ENCODE measurements at regions not wholly inside any gene's neighbourhood (a gene's known extent, or its start where the extent isn't known, plus 50 kb on each side); places are given as distances from the start of the nearest gene placed in this dataset.

DNA sequence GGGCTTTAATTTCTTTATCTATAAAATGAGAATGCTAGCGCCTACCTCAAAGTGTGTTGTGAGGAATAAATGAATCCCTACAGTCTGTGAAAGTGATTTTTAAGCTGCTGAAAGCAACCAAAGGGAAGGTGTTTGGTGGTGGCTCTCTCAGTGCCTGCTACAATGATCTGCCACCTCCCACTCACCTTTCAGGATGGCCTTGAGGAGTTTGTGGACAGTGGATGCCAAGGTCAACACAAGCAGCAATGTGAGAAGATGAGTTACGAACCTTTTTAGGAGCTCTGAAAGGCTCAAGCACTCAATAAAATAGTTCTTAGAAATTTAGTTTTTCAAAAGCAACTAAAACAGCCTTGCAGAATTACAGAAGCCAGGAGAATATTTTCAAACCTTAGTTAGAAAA, 176.6 kb upstream of the DPT start:
- DNase-seq (ENCODE audit: insufficient read length, low spot score) (no peak), FAIRE-seq (no peak)
- TF ChIP-seq PAX5 (IDR thresholded peaks at IDR 0.05; ENCODE audit: insufficient read depth, low read length, severe bottlenecking) (no peak), SPI1 (IDR thresholded peaks at IDR 0.05; ENCODE audit: low read depth, low read length) (no peak), POU2F2 (IDR thresholded peaks at IDR 0.05; ENCODE audit: low read depth, low read length) (no peak), POLR2A (IDR thresholded peaks at IDR 0.05; ENCODE audit: low read depth, low read length) (no peak), TAF1 (IDR thresholded peaks at IDR 0.05; ENCODE audit: low read depth, low read length) (no peak), POLR2AphosphoS5 (IDR thresholded peaks at IDR 0.05; ENCODE audit: low read depth, low read length) (no peak)

DNA sequence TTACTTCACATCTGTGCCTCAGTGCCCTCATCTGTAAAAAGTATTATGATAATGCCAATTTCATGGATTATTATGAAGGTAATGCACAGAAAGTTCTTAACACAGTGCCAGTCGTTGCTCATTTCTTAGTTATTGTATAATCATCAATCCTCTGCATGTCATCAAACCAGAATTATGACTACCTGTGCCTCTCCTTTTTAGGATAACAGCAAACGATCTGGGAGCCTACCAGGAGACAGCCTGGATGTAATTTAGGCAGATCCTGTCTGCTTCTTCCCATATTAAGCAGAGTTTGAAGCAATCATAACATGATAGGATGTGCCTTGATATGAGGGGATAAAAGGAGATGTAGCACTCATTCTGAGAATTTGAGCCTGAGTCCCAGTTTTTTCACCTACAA, 177.4 kb upstream of the DPT start:
- FAIRE-seq, result no peak
- TF ChIP-seq POLR2AphosphoS5 (IDR thresholded peaks at IDR 0.05; ENCODE audit: low read depth, low read length) (no peak), SPI1 (IDR thresholded peaks at IDR 0.05; ENCODE audit: low read depth, low read length) (no peak), TAF1 (IDR thresholded peaks at IDR 0.05; ENCODE audit: low read depth, low read length) (no peak), POU2F2 (IDR thresholded peaks at IDR 0.05; ENCODE audit: low read depth, low read length) (no peak), PAX5 (IDR thresholded peaks at IDR 0.05; ENCODE audit: insufficient read depth, low read length, severe bottlenecking) (no peak), POLR2A (IDR thresholded peaks at IDR 0.05; ENCODE audit: low read depth, low read length) (no peak)

DNA sequence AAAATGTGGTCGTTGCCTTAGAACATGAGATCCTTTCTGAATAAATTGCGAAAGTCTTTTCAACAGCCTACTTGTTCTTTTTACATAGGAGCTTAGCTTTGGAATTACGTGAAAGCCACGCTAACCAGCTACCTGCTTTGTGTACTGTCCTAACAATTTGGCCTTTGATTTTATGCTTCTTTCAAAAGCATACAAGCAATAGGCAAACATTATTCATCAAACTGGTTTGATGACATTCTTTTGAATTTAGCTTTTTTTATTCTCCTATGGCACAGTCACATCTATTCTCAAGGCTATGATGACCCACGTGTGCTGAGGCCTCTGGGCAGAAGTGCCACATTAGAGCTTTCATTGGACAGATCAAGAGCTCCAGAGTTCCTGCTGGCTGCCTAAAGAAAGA, 178.0 kb upstream of the DPT start:
- TF ChIP-seq PAX5 (IDR thresholded peaks at IDR 0.05; ENCODE audit: insufficient read depth, low read length, severe bottlenecking) (no peak), TAF1 (IDR thresholded peaks at IDR 0.05; ENCODE audit: low read depth, low read length) (no peak), POLR2A (IDR thresholded peaks at IDR 0.05; ENCODE audit: low read depth, low read length) (no peak), SPI1 (IDR thresholded peaks at IDR 0.05; ENCODE audit: low read depth, low read length) (no peak), POU2F2 (IDR thresholded peaks at IDR 0.05; ENCODE audit: low read depth, low read length) (no peak), POLR2AphosphoS5 (IDR thresholded peaks at IDR 0.05; ENCODE audit: low read depth, low read length) (no peak)
- FAIRE-seq (no peak), DNase-seq (ENCODE audit: insufficient read length, low spot score) (no peak)

More for the DNA sequence above, 177.4 kb upstream of the DPT start:
- DNase-seq (ENCODE audit: insufficient read length, low spot score), result no peak

DNA sequence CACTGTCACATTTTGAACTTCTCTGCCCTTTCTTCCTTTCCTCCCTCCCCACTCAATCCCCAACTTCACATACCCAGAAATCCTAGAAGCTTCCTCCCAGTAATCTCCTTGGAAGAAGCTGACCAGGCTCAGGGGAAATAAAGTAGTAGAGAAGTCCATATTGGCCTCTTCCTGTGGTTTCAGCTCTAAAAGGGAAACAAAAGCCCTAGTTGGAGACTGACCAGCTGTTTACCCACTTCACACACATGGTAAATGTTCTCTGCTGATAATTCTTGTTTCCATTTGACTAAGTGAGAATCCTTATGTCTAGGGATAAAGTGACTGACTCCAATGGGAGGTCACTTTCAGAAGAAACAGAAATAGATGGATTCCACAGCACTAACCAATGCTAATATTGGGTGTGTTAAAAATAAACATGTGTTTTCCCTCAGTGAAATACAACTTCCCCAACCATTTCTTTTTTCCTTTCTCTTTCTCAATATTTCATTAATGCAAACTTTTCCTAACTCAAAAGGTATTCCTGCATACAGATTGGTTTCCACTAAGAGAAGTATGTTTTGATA, 178.9 kb upstream of the DPT start:
- DNase-seq (ENCODE audit: insufficient read length, low spot score) (no peak), FAIRE-seq (no peak)
- no peak for TF ChIP-seq POU2F2 (IDR thresholded peaks at IDR 0.05; ENCODE audit: low read depth, low read length)
- no peak for TF ChIP-seq POLR2A (IDR thresholded peaks at IDR 0.05; ENCODE audit: low read depth, low read length)
- TF ChIP-seq SPI1 (IDR thresholded peaks at IDR 0.05; ENCODE audit: low read depth, low read length), result no peak
- TF ChIP-seq POLR2AphosphoS5 (IDR thresholded peaks at IDR 0.05; ENCODE audit: low read depth, low read length), result no peak
- TF ChIP-seq PAX5 (IDR thresholded peaks at IDR 0.05; ENCODE audit: insufficient read depth, low read length, severe bottlenecking), result no peak
- no peak for TF ChIP-seq TAF1 (IDR thresholded peaks at IDR 0.05; ENCODE audit: low read depth, low read length)

DNA sequence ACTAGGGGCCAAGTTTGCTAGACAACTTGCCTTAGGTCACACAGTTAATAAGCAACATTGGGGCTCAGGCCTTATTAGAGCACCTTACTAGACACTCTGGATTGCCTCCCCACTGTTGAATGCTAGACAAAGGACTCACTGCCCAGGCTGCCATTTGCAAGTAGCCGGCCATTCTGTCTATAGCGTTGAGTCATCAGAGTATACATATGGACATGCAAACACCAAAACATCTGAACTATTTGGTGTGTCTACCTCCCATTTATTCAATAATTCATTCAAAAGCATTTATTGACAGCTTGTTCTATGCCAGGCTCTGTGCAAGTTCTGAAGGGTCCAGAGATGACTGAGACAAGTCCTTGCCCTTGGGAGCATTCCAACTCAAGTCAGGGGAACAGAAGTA, 181.4 kb upstream of the DPT start:
- DNase-seq (ENCODE audit: insufficient read length, low spot score) (no peak), FAIRE-seq (no peak)
- TF ChIP-seq SPI1 (IDR thresholded peaks at IDR 0.05; ENCODE audit: low read depth, low read length) (no peak), POLR2AphosphoS5 (IDR thresholded peaks at IDR 0.05; ENCODE audit: low read depth, low read length) (no peak), TAF1 (IDR thresholded peaks at IDR 0.05; ENCODE audit: low read depth, low read length) (no peak)

DNA sequence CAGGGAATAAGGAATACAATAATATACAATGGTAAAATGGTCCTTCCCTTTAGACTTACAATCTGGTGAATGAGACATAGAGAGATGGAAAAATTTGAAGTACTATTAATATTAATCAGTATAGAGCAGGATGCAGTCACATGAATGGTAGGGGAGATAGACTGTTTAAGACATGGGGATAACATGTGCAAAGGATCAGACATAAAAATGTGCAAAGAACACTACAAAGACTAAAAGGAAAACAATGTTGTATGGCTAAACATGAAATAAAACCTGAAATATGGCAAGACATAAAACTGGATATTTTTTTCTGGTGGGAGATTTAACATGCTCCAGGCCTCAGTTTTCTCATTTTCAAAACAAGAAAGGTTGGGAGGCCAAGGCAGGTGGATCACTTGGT, 182.4 kb upstream of the DPT start:
- TF ChIP-seq PAX5 (IDR thresholded peaks at IDR 0.05; ENCODE audit: insufficient read depth, low read length, severe bottlenecking) (no peak), POLR2A (IDR thresholded peaks at IDR 0.05; ENCODE audit: low read depth, low read length) (no peak), SPI1 (IDR thresholded peaks at IDR 0.05; ENCODE audit: low read depth, low read length) (no peak), POU2F2 (IDR thresholded peaks at IDR 0.05; ENCODE audit: low read depth, low read length) (no peak), TAF1 (IDR thresholded peaks at IDR 0.05; ENCODE audit: low read depth, low read length) (no peak), POLR2AphosphoS5 (IDR thresholded peaks at IDR 0.05; ENCODE audit: low read depth, low read length) (no peak)
- DNase-seq (ENCODE audit: insufficient read length, low spot score), result no peak

DNA sequence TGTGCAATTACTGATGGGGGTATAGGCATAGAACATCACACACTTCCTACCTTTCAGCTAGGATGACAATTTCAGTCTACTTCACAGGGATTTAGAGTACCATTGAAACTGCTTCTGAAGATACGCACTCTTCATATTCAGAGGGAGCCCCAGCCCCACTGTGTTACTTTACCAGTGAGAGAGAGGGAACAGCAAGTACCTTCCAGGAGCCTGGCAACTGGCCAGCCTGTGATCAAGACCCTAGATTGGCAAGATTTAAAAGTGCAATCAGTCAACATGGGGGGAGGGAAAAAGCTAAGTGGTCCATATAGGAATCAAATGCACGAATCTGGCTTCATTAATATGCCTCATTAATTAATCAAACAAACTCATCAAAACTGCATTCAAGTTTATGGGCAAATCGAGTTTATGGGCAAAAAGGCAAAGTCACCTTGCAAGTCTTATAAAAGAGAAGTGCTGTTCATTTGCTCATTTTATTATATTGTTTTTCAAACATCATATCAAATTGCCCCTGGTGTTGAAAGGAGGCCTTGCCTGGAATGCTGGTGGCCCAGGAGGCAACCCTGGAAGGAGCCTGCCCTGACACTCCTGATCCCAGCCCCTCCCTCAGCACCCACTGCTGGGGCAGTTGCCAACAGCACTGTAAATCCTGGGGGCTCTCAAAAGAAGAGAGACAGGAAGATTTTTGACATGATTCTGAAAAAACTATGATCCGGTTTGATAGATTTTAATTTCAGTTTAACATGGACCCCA, 184.9 kb upstream of the DPT start:
- no peak for DNase-seq (ENCODE audit: insufficient read length, low spot score)
- TF ChIP-seq TAF1 (IDR thresholded peaks at IDR 0.05; ENCODE audit: low read depth, low read length), result no peak
- TF ChIP-seq SPI1 (IDR thresholded peaks at IDR 0.05; ENCODE audit: low read depth, low read length), result no peak
- TF ChIP-seq POLR2A (IDR thresholded peaks at IDR 0.05; ENCODE audit: low read depth, low read length), result no peak
- TF ChIP-seq PAX5 (IDR thresholded peaks at IDR 0.05; ENCODE audit: insufficient read depth, low read length, severe bottlenecking), result no peak
- TF ChIP-seq POLR2AphosphoS5 (IDR thresholded peaks at IDR 0.05; ENCODE audit: low read depth, low read length), result no peak
- no peak for TF ChIP-seq POU2F2 (IDR thresholded peaks at IDR 0.05; ENCODE audit: low read depth, low read length)
- no peak for FAIRE-seq

More for the DNA sequence above, 182.4 kb upstream of the DPT start:
- FAIRE-seq, result no peak

DNA sequence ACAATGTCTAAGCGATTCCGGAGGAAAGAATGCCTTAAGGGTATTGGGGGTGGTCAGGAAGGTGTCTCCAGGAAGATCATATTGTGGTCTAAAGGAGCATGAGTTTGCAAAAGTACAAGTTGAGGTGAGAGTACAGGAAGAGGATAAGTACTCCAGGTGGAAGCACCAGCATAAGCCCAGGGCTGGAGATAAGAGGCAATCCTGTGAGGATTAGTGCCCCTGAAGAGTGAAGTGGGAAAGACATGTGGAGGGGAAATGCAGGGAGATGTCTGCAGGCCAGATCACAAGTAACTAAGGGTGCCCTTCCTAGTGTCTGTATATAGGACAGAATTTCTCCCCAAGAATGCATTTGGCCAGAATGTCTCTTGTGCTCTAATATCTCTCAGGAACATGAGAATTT, 188.3 kb upstream of the DPT start:
- FAIRE-seq (no peak), DNase-seq (ENCODE audit: insufficient read length, low spot score) (no peak)
- TF ChIP-seq POU2F2 (IDR thresholded peaks at IDR 0.05; ENCODE audit: low read depth, low read length) (no peak), TAF1 (IDR thresholded peaks at IDR 0.05; ENCODE audit: low read depth, low read length) (no peak), POLR2AphosphoS5 (IDR thresholded peaks at IDR 0.05; ENCODE audit: low read depth, low read length) (no peak), SPI1 (IDR thresholded peaks at IDR 0.05; ENCODE audit: low read depth, low read length) (no peak), POLR2A (IDR thresholded peaks at IDR 0.05; ENCODE audit: low read depth, low read length) (no peak), PAX5 (IDR thresholded peaks at IDR 0.05; ENCODE audit: insufficient read depth, low read length, severe bottlenecking) (no peak)

DNA sequence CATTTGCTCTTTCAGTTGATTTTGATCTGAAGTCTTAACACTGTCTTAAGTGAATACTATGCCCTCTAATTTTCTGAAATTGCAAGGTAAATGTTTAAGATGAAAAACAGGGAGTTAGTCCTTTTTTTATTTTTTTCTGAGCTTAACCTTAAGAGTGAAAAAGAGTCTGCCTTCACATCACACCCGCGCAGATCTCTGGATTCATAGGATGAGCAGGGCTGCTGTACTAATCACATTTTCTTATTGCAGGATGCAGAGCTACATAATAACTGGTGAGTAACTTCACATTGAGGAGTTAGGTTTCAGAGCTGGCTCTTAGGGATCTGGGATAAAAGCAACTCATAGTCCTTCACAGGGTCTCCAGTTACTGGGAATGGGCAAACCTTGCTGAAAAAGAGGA, 188.7 kb upstream of the ATP1B1 start:
- FAIRE-seq, result no peak
- no peak for TF ChIP-seq POU2F2 (IDR thresholded peaks at IDR 0.05; ENCODE audit: low read depth, low read length)
- no peak for TF ChIP-seq PAX5 (IDR thresholded peaks at IDR 0.05; ENCODE audit: insufficient read depth, low read length, severe bottlenecking)
- no peak for TF ChIP-seq POLR2AphosphoS5 (IDR thresholded peaks at IDR 0.05; ENCODE audit: low read depth, low read length)
- TF ChIP-seq SPI1 (IDR thresholded peaks at IDR 0.05; ENCODE audit: low read depth, low read length), result no peak
- TF ChIP-seq POLR2A (IDR thresholded peaks at IDR 0.05; ENCODE audit: low read depth, low read length), result no peak
- TF ChIP-seq TAF1 (IDR thresholded peaks at IDR 0.05; ENCODE audit: low read depth, low read length), result no peak
- DNase-seq (ENCODE audit: insufficient read length, low spot score), result no peak
